Fibroblast of skin of right biceps (primary cell): ENCODE measurements at regions not wholly inside any gene's neighbourhood (a gene's known extent, or its start where the extent isn't known, plus 50 kb on each side); places are given as distances from the start of the nearest gene placed in this dataset.
"Not testable (repeated sequence)": the region's sequence is repeated elsewhere in the genome, so short reads cannot be mapped to it uniquely, and the experiment has no call there.

Source experiments
- DNase-seq: peaks from one replicate; pipeline ENCODE4 v3.0.0-alpha.2; 2013

DNA sequence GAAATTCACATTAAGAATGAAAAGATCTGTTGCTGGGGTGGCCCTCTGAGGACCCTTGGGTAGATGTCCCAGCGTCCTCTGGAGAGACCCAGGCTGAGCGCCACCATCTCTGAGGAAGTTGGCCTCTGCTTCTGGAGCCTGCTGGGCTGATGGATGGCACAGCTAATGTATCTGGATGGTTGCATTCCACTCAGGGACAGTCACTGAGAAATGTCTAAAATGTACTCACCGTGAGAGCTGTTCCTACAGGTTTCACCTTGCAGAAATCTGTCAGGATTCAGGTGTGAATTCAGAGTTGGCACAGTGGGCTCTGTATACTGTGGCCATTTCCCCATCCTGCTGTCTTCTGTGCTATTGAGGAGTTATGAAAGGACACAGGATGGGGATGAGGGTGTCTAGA lies 247.2 kb downstream of the AACS start:
- DNase-seq: no peak

DNA sequence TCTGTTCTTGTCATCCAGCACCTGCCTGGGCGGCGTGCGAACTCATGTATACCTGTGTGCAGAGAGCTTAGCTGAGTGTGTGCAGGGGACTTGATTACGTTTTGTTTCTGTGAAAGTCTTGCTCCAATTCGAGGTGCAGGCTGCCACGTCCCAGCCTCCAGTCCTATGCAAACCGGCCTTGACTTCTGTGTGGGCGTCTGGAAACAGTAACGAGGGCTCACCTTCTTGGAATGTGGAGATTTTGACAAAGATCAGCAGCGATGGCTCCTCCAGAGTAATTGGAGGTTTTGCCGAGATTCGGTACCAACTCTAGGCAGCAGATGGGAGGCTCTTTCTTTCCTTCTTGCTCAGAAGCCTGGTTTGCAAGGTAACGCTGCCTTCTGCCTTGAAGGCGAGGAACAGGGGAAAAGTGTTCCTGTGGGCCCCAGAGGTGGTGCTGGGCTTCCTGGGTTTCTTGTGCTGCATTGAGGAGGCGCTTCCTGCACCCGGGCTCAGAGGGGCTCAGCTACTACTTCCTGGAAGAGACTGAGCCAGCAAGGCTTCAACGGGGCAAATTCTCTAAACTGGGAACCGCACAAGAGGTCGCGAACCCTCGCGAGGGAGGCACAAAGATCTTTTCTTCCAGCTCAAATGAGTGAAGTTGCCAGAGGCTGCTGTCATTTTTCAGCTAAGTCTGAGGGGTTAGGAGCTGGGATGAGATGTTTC lies 249.0 kb downstream of the AACS start:
- DNase-seq: no peak

DNA sequence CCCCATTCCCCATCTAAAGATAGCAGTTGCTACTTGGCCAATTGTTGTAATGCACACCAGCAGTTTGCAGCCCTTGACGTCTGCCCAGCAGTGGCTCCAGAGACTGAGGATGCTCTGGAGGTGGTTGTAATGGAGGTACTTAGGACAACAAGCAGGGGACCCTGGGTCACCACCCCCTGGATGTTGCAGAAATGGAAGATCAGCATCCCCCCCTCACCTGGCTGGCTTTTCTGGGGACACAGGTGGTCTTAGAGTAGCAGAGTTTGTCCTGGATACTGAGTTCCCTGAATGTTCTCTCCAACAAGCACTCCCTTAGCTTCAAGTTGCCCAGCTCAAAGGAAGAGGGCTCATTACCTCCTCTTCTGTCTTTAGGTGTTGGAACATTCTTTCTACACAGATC lies 250.5 kb downstream of the AACS start:
- no peak for DNase-seq

DNA sequence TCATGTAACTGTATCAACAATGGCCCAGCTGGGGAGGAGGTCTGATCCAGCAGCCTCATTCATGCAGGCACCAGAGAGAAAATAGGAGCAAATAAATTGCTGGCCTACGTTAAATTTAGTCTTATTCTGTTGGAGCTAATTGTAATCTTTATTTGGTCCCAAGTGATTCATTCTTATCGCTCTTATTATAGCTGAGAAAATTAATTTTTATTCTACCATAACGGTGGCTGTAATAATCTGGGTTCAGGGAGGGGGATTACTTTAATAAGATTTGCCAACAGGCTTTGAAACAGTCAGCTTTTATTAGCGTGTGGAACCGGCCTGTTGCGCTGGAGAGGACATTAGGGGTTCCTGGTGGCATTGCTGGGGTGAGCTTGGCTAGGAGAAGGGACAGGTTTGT lies 254.9 kb downstream of the AACS start:
- DNase-seq: no peak

DNA sequence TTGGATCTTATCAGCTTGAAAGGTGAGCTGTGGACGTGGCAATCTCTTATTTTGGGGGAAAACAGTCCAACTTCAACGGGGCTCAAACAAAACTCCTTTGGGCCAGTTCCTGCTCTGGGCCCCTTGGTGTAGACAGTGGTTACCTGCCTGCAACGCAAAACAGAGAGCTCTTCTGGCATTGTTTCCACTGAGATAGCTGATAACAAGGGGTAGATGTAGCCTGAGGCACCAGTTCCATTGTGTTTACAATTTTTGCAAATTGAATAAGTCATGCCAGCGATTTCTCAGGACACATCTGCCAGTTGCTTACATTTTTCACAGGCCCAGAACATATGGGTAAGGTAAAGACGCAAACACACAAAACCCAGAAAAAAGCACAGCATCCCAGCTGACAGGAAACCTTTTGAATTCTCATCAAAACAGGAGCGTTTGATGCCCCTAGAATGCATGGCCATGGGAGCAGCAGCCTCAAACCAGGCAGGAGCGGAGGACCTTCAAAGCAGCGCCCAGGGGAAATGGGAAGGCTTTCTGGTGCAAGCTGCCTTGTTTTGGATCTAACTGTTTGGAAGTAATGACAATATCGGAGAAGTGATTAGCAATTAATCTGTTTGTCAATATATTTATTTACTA lies 259.7 kb downstream of the AACS start:
- DNase-seq: no peak

DNA sequence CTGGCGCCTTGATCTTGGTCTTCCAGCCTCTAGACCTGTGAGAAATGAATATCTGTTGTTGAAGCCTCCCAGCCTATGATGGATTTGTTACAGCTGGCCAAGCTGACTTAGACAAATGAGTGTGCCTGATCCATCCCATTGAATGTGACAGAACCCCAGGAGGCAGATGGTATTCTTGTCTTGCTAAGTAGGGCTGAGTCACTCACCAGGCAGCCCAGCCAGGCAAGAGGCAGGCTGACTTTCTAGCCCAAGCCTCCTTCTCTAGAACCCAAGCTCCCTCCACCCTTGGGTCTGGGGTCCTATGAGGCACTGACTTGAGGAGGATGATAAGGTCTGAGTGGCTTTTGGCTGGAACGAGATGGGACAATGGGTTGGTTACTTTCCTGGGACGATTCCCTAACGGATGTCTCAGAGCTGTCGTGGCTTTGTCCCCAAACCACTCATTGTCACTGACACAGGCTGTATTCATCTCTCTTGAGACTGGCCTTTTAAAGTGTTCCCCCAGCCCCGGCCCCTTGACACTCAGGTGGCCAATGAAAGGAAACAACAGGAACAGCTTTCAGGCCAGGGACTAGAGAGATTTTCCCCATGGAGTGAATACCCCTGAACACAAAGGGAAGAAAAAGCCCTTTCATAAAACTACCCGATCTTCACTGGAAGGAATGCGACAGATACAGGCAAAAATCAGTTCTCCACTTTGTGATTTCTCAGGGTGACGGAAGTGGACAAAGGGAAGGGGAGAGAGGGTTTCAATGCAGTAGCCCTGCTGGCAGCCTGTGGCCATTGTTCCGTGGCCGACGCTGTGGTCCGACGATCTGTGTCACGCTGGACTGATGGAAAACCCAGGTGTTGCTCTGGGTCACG lies 264.2 kb downstream of the AACS start:
- no peak for DNase-seq

DNA sequence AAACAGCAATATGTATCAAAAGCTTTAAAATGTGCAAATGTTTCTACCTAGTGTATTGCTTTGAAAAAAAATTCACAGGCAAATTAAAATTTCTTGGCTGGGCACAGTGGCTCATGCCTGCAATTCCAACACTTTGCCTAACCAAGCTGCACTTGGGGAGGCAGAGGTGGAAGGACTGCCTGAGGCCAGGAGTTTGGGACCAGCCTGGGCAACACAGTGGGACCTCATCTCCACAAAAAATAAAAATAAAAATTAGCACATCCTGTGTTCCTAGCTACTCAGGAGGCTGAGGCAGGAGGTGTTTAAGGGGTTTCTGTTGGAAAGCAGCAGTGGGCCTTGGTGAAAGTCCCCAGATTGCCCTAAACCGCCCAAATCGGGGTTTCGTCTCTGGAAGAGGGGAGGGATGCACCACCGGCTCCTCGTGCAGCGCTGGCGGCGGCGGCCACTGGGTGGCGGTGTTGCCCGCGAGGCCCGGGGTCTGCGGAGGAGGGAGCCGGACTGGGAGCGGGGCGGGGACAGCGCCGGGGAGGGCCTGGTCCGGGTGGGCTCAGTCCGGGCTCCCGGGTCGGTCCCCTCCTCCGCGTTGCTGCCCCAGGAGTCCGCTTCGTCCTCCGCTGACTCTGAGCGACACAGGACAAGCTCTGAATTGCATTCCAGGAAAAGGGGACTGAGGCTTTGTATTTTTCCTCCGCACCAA lies 265.6 kb downstream of the AACS start:
- DNase-seq: peak; percentile 30

DNA sequence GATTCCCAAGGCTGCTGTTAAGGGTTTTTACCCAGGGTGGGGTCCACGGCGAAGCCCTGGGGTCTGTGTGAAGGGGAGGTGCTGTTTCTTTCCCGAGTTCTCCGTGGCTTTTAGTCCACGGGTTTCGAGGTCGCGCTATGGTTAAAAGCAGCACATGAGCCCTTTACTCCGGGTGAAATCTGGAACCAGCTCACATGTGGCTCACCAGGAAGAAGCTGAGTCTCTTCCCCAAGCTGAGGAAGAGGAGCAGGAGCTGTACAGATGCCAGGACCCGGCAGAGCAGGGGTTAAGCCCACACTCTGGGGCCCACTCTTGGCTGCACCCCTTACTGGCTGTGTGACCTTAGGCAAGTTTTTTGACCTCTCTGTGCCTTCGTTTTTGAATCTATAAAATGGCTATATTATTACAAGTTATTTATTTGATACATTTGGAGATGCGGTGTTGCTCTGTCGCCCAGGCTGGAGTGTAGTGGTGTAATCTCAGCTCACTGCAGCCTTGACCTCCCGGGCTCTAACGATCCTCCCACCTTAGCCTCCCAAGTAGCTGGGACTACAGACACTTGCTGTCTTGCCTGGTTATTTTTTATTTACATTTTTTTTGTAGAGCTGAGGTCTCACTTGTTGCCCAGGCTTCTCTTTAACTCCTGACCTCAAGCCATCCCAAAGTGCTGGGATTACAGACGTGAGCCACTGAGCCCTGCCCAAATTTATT lies 266.3 kb downstream of the AACS start:
- no peak for DNase-seq

DNA sequence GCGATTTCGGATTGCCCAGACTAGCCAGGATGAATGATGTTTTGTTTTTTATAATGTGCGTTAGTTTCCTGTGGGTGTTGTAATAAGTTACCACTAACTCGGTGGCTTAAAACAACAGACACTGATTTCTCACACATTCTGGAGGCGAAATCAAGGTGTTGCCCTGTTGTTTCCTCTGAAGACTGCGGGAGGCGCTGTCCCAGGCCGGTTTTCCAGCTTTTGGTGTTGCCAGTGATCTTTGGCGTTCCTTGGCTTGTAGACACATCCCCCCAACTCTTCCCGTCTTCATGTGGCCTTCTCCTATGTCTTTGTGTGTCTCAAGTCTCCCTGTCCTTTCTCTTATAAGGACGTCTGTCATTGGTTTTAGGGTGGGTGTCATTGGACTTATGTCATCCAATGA lies 267.7 kb downstream of the AACS start:
- DNase-seq: no peak

DNA sequence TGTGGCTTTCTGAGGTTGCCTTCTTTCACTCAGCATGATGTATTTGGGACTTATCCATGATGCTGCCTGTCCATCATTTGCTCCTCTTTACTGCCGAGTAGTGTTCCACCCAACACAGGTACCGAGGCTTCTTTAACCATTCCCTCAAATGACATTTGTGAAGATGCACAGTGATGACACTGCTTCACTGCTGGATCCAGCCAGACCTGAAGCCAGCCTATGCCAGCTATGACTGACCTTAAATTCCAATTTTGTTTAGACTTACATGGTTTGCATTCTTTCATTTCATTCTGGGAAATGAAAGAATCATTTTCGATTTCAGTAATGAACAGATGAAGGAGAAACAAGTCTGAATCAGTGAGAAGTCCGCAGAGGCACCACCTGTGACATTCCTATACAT lies 271.0 kb downstream of the AACS start:
- DNase-seq: no peak

DNA sequence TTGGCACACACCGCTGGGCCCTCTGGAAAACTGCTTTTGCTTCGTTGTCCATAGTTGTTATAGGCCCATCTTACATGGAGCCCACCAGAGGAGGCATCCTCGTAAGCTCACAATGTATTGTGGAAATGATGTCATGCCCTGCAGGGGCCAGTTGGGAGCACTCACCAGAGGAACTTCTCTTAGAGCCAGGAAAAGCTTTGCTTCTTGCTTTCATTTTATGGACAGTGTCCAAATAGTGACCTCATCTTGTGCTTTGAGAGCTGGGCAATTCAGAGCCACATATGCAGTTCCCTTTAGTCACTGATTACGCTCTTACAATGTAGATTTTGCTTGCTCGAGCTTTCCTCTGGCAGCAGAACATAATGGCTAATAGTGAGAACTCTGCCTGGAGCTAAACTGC lies 275.6 kb downstream of the AACS start:
- DNase-seq: peak; percentile 70

DNA sequence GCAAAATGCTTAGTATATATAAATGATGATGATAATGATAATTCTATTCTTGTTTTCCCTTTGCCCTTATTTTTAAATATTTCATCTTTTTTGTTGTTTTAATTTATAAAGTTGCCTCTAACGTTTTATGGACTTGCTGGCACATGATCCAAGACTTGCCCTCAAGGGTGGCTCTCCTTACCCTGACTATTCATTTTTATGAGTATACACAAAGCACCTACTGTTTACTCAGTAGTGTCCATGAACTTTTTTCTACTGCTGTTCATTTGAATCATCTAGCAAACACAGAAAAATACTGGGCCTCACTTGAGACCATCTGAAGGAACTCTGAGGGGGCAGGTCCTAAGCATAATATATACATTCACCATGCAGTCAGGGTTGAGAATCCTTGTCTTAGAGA lies 276.2 kb downstream of the AACS start:
- no peak for DNase-seq

DNA sequence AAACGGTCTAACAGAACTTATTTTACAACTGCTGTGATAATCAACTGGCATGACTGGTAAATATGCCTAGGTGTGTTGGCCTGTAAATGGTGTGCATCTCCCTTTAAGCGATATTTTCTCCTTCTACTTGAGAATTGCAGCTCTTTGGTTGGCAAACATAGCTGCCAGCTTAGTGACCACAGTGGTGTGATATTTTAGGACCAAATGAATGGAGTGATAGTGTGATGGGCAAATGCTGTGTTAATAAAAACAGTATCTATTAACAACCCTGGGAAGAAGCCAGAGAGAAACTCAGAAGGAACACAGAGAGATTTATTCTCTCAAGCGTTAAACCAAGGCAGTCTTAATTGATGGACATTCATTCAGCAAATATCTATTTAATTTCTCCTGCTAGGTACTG lies 278.4 kb downstream of the AACS start:
- no peak for DNase-seq

DNA sequence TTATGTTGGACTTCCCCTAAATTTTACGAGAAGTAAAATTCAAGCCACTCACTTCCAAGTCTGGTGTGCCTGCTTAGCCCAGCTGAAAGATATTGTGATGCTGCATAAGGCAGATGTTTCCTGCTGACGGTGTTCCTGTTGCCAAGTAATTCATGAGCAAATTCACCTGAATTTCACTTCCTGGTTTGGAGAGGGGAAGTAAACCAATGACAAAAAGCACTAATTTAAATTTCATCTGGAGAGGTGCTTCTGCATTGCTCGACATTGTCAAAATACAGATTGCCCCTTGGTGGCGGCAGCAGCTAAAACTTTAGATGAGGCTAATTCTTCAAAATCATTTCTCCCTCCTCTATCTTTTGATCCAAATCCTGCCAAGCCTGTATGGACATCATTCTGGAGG lies 281.1 kb downstream of the AACS start:
- DNase-seq: no peak

DNA sequence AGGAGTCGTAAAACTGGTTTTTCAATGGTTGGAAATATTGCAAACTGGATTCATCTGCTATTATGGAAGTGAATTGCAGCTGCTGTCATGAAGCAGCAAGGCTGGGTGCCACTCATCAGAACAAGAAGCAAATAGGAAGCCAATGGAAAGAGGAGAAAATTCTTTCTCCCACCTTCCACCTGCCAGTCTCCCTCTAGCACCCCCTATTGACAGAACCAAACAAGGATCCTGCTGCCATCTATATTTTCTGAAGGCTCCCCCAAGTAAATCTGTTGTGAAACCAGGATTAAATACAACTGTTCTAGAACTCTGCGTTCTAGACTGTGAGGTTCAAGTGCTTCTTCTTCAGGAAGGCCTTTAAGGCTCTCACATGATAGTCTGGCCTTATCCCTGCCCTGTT lies 286.6 kb downstream of the AACS start:
- DNase-seq: no peak

DNA sequence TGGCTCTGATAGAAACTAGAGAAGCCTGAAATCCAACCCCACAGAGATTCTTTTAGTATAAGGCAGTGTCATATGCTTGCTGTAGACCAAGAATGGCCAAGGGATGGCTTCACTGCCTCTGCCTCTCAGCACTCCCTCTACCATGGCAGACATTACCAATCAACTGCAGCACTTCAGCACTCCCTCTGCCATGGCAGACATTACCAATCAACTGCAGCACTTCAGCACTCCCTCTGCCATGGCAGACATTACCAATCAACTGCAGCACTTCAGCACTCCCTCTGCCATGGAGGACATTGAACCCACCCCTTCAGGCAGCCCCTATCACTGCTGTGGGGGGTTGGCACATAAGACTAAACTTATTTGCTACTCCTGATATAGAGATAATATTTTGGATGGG lies 287.8 kb downstream of the AACS start:
- not testable (repeated sequence) for DNase-seq

DNA sequence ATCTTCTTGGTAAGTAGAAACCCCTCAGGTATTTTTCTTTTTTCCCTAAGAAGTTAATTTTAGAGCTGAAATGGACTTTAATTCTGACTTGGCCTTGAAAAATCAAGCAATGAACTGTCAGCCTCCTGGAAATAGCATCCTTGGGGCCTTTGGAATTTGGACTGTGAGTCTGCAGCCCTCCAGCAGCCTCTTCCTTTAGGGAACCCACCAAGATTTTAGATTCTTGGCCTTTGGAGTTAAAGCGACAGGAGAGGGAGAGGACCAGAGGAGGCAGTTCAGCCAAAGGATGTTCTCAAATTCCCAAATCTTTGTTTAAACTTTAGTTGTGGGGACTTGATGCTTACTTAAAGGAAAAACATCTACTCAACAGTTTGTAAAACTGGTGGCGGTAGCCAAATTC lies 288.6 kb downstream of the AACS start:
- no peak for DNase-seq

DNA sequence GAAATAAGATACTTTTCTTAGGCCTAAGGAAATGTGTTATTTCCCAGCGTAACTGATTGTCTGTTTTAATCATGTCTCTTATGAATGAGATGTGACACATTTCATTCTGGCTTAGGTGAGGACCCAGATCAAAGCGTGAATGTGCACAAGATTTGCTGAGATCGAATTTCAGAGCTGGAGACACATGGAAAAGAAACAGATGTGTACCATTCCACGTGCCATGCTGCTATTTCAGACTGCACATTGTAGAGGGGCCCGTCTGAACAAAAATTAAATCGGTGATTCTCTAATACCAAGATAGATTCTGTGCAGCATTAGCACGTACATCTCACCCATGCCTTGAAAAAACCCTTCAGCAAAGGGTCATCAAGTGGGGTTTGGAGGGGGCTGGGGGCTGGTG lies 290.4 kb downstream of the AACS start:
- DNase-seq: no peak

DNA sequence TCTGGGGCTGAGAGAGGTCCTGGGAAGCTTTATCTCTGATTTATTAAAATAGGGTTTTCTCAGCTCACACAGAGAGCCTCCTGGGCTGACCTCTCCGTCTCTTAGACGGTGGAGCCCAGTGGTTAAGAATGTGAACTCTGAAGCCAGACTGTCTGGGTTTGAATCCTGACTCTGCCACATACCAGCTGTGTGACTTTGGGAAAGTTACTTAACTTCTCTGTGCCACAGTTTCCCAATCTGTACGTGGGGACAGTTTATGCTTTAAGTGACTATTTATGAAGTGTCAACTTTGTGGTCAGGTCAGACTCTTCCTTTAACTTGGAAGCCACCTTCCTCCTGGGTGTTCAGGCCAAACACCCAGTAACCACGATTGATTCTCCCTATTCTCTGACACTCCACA lies 290.9 kb downstream of the AACS start:
- DNase-seq: no peak

DNA sequence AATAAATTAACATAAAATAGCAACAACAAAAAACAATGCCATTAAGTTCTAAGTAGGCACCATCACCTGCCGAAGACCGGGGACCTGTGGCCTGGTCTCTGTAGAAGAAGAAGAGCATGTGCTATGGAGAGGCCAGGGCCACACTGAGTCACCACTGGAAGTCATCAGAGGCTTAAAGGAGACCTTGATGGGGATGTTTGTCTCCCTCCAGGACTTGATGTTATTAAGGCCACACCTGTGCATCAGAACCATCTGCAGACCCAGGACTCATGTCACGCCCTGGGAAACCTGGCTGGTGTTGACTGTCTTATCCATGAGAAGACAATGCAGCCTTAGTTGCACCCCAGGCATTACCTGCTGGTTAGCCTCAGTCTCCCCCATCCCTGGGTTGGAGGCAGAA lies 292.3 kb downstream of the AACS start:
- no peak for DNase-seq

DNA sequence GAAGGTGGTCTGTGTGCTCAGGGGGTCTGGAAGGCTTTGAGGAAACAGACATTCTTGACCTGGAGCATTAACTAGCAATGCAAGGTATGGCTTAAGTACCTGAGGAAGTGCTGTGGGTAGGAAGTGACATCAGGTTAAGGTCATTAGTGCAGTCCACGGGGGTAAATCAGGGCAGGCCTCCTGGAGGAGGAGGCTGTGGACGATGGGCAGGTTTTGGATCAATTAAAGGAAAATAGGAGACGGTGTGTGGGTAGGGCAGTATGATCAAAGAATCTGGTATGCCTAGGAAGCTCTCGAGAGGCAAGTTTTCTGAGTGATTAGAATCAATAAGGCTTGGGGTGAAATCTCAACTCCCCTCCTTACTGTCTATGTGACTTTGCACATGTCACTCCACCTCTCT lies 295.3 kb downstream of the AACS start:
- no peak for DNase-seq

DNA sequence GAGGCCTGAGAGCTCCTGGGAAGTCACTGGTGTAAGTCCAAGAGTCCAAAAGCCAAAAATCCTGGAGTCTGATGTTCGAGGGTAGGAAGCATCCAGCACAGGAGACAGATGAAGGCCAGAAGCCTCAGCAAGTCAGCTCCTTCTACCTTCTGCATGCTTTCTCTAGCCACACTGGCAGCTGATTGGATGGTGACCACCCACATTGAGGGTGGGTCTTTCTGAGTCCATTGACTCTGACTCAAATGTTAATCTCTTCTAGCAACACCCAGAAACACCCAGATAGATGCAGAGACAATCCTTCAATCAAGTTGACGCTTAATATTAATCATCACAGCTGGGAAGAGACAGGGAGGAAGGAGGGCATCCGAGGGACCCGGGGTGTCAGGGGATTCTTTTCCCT lies 305.8 kb downstream of the AACS start:
- no peak for DNase-seq

DNA sequence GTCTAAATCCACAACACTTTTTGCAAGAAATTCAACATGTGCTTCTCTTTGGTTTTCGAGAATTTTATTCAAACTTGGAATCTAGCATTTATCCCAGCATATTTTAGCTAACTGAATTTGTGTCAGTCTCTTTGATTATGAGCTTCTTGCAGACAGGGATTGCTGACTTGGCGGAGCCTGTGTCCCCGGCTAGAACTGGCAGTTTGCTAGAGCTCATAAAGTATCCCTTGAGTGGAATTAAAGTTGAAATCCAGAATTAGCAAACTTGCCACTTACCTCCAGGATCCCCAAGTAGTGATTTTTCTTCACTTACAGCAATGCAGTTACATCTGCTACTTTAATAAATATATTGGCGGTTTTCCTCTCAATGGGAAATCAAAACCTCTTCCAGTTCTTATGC lies 306.9 kb downstream of the AACS start:
- no peak for DNase-seq
